HS-5 (cell line): ENCODE measurements at regions not wholly inside any gene's neighbourhood (a gene's known extent, or its start where the extent isn't known, plus 50 kb on each side); places are given as distances from the start of the nearest gene placed in this dataset.
A peak's percentile ranks its signal among the peaks of the same experiment; 100 is the strongest.
"Not testable (repeated sequence)": the region's sequence is repeated elsewhere in the genome, so short reads cannot be mapped to it uniquely, and the experiment has no call there.

Source experiments
- DNase-seq: peaks from one replicate; pipeline ENCODE4 v3.0.0-alpha.2; 2012; ENCODE audit warnings: low read depth

GRCh38 chr22:25488244-25489020 lies 76.0 kb upstream of the GRK3 start:
- peak; percentile 13 for DNase-seq

- DNase-seq: no peak
Measured at GRCh38 chr22:25489947-25490346, 74.5 kb upstream of the GRK3 start.

- no peak for DNase-seq
Measured at GRCh38 chr22:25490896-25491295, 73.6 kb upstream of the GRK3 start.

DNA sequence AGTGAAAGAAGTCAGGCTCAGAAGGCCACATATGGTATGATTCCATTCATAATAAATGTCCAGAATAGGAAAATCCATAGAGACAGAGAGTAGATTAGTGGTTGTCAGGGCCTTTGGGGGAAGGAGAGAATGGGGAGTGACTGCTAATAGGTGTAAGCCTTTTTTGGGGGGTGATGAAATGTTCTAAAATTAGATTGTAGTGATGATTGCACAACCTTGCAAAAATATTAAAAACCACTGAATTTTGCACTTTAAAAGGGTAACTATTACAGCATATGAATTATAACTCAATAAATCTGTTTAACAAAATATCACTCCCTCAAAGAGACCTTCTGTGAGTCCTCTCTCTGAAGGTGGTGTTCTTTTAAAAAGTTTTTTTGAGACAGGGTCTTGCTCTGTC lies 72.3 kb upstream of the GRK3 start:
- no peak for DNase-seq

GRCh38 chr22:25492841-25493734 lies 71.4 kb upstream of the GRK3 start:
- DNase-seq: no peak

DNA sequence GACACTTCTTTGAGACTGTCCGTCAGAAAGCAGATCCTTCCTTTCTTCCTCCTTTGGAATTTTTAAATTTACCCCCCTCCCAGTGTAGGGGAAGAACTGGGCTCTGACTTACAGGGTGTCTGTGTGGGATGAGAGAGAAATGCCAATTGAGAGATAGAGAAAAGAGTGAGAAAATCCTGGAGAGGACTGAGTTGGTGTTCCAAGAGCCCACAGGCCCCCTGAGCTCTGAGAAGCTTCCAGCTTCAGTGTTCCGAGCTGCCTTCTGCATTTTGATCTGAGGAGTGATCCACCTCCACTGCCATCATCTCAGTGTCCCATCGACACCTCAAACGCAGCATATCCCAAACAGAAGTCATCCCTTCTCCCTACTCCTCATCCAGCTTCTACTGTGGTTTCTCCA lies 70.7 kb upstream of the GRK3 start:
- DNase-seq: no peak

GRCh38 chr22:25494774-25495173 lies 69.7 kb upstream of the GRK3 start:
- DNase-seq: no peak

DNA sequence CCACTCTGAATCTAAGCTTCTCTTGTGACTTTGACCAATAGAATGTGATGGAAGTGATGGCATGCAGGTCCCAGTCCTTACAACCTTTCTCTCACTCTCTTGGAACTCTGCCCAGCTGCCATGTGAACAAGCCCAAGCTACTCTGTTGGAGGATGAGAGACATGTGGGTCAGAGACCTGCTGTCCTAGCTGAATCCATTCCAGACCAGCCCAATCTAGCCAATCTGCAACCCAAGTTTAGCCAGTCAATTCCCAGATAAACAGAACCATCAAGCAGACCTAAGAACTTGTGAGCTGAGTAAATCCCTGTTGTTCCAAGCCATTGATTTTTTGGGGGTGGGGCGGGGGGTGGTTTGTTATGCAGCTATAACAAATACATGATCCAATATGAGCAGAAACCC lies 69.2 kb upstream of the GRK3 start:
- no peak for DNase-seq

DNA sequence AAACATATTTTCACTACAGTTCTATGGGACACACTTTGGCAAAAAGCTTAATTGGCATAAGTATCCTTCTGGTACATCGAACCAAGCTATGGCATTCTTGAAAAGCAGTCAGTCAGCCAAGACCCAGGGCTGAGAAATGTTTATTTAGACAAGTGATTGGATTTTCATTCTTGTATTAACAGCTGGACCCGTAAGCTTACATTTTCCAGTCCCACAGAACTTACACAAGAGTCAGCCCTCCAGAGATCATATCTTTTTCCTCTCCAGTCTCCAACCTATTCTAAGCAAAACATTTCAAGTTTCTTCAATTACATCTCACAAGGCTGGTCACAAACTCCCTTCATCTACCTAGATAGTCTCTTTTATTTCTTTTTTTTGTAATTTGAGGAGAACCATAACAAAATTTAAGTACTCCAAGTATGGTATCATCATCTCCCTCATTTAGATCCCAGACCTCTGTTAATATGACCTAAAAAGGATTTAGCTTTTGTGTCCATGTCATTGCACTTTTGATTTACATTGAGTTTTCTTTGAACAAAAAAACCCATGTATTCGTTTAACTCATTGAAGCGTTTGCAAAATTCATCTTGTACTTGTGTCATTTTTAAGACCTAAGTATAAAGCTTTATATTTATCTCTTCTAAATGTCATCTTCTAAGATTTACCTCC lies 67.9 kb upstream of the GRK3 start:
- no peak for DNase-seq

GRCh38 chr22:25497181-25497641 lies 67.3 kb upstream of the GRK3 start:
- no peak for DNase-seq

GRCh38 chr22:25497716-25498115 lies 66.8 kb upstream of the GRK3 start:
- no peak for DNase-seq

DNA sequence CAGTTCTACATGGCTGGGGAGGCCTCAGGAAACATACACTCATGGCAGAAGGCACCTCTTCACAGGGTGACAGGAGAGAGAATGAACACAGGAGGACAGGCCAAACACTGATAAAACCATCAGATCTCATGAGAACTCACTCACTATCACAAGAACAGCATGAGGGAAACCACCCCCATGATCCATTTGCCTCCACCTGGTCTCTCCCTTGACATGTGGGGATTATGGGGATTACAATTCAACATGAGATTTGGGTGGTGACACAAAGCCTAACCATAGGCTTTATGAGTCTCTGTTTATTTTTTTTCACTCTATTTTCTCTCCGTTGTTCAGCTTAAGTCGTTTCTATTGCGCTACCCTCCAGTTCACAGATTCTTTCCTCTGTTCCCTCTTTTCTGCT lies 63.8 kb upstream of the GRK3 start:
- not testable (repeated sequence) for DNase-seq

DNA sequence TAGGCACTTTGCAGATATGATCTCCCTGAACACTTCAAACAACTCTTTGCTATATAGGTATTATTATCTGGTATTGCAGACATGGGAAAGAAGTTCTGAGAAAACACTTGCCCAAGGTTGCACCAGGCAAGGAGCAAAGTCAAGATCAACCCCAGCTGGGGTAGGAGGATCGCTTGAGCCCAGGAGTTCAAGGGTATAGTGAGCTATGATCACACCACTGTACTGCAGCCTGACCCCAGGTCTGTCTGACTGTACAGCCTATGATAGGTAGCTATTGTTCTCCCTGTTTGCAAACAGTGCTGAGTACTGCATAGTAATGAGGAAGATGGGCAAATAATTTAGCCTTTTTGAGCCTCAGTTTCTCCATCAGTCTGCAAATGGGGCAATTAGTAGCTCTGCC lies 60.5 kb upstream of the GRK3 start:
- DNase-seq: not testable (repeated sequence)

DNA sequence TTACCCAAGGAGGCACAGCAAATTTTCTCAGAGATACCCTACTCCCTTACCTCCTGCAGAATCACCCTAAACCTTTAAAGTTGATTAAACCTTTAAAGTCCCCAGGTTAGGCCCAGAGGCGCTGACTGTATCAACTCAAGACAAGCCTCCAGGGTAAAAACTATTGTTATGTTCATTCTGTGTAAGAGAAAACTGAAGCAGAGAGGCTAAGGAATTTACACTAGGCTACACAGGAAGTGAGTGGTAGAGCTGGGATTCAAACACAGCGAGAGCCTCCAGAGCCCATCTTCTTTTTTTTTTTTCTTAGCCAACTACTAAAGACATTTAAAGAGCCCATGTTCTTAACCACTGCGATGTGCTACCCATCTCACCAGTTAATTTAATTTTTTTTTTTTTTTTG lies 56.3 kb upstream of the GRK3 start:
- no peak for DNase-seq

GRCh38 chr22:25508761-25509321 lies 55.6 kb upstream of the GRK3 start:
- DNase-seq: no peak

- no peak for DNase-seq
Measured at GRCh38 chr22:25509374-25509791, 55.1 kb upstream of the GRK3 start.

- no peak for DNase-seq
Measured at GRCh38 chr22:25510876-25511275, 53.6 kb upstream of the GRK3 start.

GRCh38 chr22:25511725-25512124 lies 52.8 kb upstream of the GRK3 start:
- DNase-seq: no peak

GRCh38 chr22:25514436-25515180 lies 49.9 kb upstream of the GRK3 start:
- DNase-seq: peak; percentile 8
